ENCODE measurements at regions not wholly inside any gene's neighbourhood (a gene's known extent, or its start where the extent isn't known, plus 50 kb on each side); places are given as distances from the start of the nearest gene placed in this dataset.

DNA sequence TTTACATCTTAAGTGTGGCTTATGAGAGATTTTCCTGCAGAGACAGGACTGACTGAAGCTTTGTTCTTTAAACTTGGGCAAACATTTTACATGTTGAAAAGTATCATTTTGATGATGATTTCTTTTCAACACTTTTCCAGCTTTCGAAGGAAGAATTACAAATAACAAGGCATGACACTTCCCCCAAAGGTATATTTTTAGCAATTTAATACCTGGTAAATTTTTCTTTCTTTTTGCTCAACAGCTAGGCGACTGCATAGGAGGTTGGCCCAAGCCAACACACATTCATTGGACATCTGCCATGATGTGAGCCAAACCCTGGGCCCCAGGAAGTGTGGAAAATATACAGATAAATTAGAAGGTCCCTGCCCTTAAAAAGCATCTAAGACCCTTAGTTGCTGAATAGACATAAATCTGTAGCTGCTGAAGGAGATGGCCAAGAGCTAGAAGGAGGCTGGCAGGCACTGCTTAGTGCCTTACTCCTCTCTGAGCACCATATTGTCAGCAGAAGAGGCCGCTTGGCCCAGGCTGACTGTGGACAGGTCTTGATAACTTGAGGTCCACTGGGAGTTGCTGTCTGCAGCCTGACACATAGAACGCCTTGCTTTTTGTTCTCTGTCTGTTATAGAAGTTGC is 53.3 kb upstream of the CD44 start:
- TF ChIP-seq POLR2A (IDR thresholded peaks at IDR 0.05) = no peak
- TF ChIP-seq, protein P1, sequence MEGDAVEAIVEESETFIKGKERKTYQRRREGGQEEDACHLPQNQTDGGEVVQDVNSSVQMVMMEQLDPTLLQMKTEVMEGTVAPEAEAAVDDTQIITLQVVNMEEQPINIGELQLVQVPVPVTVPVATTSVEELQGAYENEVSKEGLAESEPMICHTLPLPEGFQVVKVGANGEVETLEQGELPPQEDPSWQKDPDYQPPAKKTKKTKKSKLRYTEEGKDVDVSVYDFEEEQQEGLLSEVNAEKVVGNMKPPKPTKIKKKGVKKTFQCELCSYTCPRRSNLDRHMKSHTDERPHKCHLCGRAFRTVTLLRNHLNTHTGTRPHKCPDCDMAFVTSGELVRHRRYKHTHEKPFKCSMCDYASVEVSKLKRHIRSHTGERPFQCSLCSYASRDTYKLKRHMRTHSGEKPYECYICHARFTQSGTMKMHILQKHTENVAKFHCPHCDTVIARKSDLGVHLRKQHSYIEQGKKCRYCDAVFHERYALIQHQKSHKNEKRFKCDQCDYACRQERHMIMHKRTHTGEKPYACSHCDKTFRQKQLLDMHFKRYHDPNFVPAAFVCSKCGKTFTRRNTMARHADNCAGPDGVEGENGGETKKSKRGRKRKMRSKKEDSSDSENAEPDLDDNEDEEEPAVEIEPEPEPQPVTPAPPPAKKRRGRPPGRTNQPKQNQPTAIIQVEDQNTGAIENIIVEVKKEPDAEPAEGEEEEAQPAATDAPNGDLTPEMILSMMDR (IDR thresholded peaks at IDR 0.05) = no peak

All from Peyer's patch (tissue), 4 donors.